HCT116 (cell line): ENCODE measurements at regions not wholly inside any gene's neighbourhood (a gene's known extent, or its start where the extent isn't known, plus 50 kb on each side); places are given as distances from the start of the nearest gene placed in this dataset.

ENCODE experiments used
- ATAC-seq: fragments of 200-7000 bp; cut with Tn5 transposase; 2 replicates; pipeline ENCODE4 v1.9.1; 2020; ENCODE audit warnings: mild to moderate bottlenecking, moderate library complexity
- BruUV-seq: library from RNA; stranded (reverse); fragments of 400-500 nt; replicated peaks from 2 replicates; lab custom pipeline; 2021; lab: Mats Ljungman, UMichigan
- CTCF ChIA-PET: fragments of 300-600 bp; sonication (Branson Sonifier 250); formaldehyde crosslinking; loops from one replicate; lab custom pipeline; 2021; ENCODE audit warnings: antibody characterized with exemption; lab: Charles Lee
- POLR2A ChIA-PET: fragments of 300-600, 350-600 bp; sonication (Branson Sonifier 250); formaldehyde crosslinking; loops from one replicate; lab custom pipeline; 2021; ENCODE audit warnings: antibody characterized with exemption; lab: Charles Lee
- RAD21 ChIA-PET, 2 experiments: fragments of 300-600 bp; sonication (Branson Sonifier 250); formaldehyde crosslinking; loops; one replicate each; lab custom pipeline; 2023; ENCODE audit warnings: low total read pairs in 2 of 2; ENCODE audit not compliant: uncharacterized antibody in 2 of 2, unreplicated experiment in 2 of 2, low non-redundant PET in 1 of 2; lab: Charles Lee
- DNase-seq: peaks from one replicate; pipeline ENCODE4 v3.0.0-alpha.2; 2010; ENCODE audit warnings: low read depth, low spot score
- H2AFZ ChIP-seq: fragments of 200-600 bp; shearing (Covaris generic), sonication (generic); 2 replicates; pipeline ENCODE4 v1.6.1; 2017; ENCODE audit warnings: low read depth, mixed run types, mixed read lengths, antibody characterized with exemption, low read length; ENCODE audit not compliant: poor library complexity, severe bottlenecking
- H3K27ac ChIP-seq: 2 replicates; pipeline ENCODE4 v1.5.1; 2012; ENCODE audit warnings: low read depth, low read length
- H3K27me3 ChIP-seq: fragments of 200-600 bp; sonication (generic); 2 replicates; pipeline ENCODE4 v1.6.1; 2016; ENCODE audit warnings: mixed run types, low read length, mixed read lengths; ENCODE audit not compliant: insufficient read depth
- H3K36me3 ChIP-seq, 2 experiments: fragments of 200-500 bp in 1 of 2; fragments of 200-600 bp in 1 of 2; sonication (Bioruptor generic) in 1 of 2; sonication (generic) in 1 of 2; 2 replicates each; pipeline versions ENCODE4 v1.5.1 to v1.6.1; 2014 to 2016; ENCODE audit warnings: low read length in 2 of 2, inconsistent platforms in 1 of 2, mixed read lengths in 1 of 2, mixed run types in 1 of 2; ENCODE audit not compliant: insufficient read depth in 2 of 2, control insufficient read depth in 1 of 2
- H3K4me1 ChIP-seq, 2 experiments: fragments of 200-600 bp in 1 of 2; sonication (generic) in 1 of 2; 2 replicates each; pipeline versions ENCODE4 v1.5.1 to v1.6.1; 2012 to 2017; ENCODE audit warnings: low read length in 2 of 2, inconsistent platforms in 1 of 2, mild to moderate bottlenecking in 1 of 2, mixed read lengths in 1 of 2, mixed run types in 1 of 2, moderate library complexity in 1 of 2; ENCODE audit not compliant: insufficient read depth in 2 of 2, control insufficient read depth in 1 of 2
- H3K4me2 ChIP-seq: fragments of 200-600 bp; sonication (generic); 2 replicates; pipeline ENCODE4 v1.6.1; 2017; ENCODE audit warnings: mixed run types, low read length, mixed read lengths
- H3K4me3 ChIP-seq, 2 experiments: fragments of 200-600 bp in 1 of 2; sonication (generic) in 1 of 2; replicated peaks in 1 of 2; 2 replicates each; pipeline ENCODE4 v1.5.1; 2011 to 2016; ENCODE audit warnings: low read length in 2 of 2, control low read depth in 1 of 2, low read depth in 1 of 2, mild to moderate bottlenecking in 1 of 2, mixed read lengths in 1 of 2, mixed run types in 1 of 2
- H3K79me2 ChIP-seq: fragments of 200-600 bp; sonication (generic); 2 replicates; pipeline ENCODE4 v1.6.1; 2017; ENCODE audit warnings: mild to moderate bottlenecking, mixed run types, low read length, moderate library complexity, mixed read lengths; ENCODE audit not compliant: insufficient read depth
- H3K9ac ChIP-seq: fragments of 200-600 bp; sonication (generic); 2 replicates; pipeline ENCODE4 v1.6.1; 2016; ENCODE audit warnings: low read length, mixed read lengths
- H3K9me2 ChIP-seq: fragments of 200-600 bp; sonication (generic), shearing (Covaris generic); 2 replicates; pipeline ENCODE4 v1.6.1; 2017; ENCODE audit warnings: mixed run types, mild to moderate bottlenecking, moderate library complexity; ENCODE audit not compliant: insufficient read depth
- H3K9me3 ChIP-seq, 2 experiments: fragments of 200-500 bp in 1 of 2; fragments of 200-600 bp in 1 of 2; sonication (Bioruptor generic) in 1 of 2; sonication (generic) in 1 of 2; 2 replicates each; pipeline ENCODE4 v1.6.1; 2014 to 2017; ENCODE audit warnings: low read length in 2 of 2, mixed read lengths in 2 of 2, inconsistent platforms in 1 of 2, low read depth in 1 of 2, mild to moderate bottlenecking in 1 of 2, mixed run types in 1 of 2, moderate library complexity in 1 of 2; ENCODE audit not compliant: control insufficient read depth in 1 of 2, insufficient read depth in 1 of 2
- H4K20me1 ChIP-seq: fragments of 200-600 bp; sonication (generic), shearing (Covaris generic); 2 replicates; pipeline ENCODE4 v1.6.1; 2017; ENCODE audit warnings: mixed run types, mild to moderate bottlenecking, moderate library complexity; ENCODE audit not compliant: insufficient read depth
- ATF3 ChIP-seq: IDR thresholded peaks from 2 replicates; pipeline ENCODE4 v1.6.1; 2012
- CBX3 ChIP-seq: IDR thresholded peaks from 2 replicates; pipeline ENCODE4 v1.6.1; 2012; ENCODE audit warnings: low read depth
- EGR1 ChIP-seq: IDR thresholded peaks from 2 replicates; pipeline ENCODE4 v1.6.1; 2012; ENCODE audit warnings: low read depth
- ELF1 ChIP-seq: IDR thresholded peaks from 2 replicates; pipeline ENCODE4 v1.6.1; 2012; ENCODE audit warnings: low read depth, borderline replicate concordance
- EZH2phosphoT487 ChIP-seq: fragments of 200-600 bp; IDR thresholded peaks from 2 replicates; pipeline ENCODE4 v1.6.1; 2018; ENCODE audit warnings: antibody characterized with exemption, borderline replicate concordance
- JUND ChIP-seq: IDR thresholded peaks from 2 replicates; pipeline ENCODE4 v1.6.1; 2012
- MAX ChIP-seq: IDR thresholded peaks from 2 replicates; pipeline ENCODE4 v1.6.1; 2012
- POLR2A ChIP-seq: IDR thresholded peaks from 2 replicates; pipeline ENCODE4 v1.7.0; 2011; ENCODE audit warnings: borderline replicate concordance; ENCODE audit not compliant: insufficient read depth, insufficient read length; ENCODE audit errors: extremely low read depth
- POLR2AphosphoS5 ChIP-seq: IDR thresholded peaks from 2 replicates; pipeline ENCODE4 v1.6.1; 2011; ENCODE audit warnings: mild to moderate bottlenecking, low read depth, low read length, moderate library complexity
- REST ChIP-seq: IDR thresholded peaks from 2 replicates; pipeline ENCODE4 v1.6.1; 2012; ENCODE audit warnings: low read depth
- SP1 ChIP-seq: IDR thresholded peaks from 2 replicates; pipeline ENCODE4 v1.6.1; 2012; ENCODE audit warnings: low read depth
- YY1 ChIP-seq: IDR thresholded peaks from 2 replicates; pipeline ENCODE4 v1.6.1; 2011; ENCODE audit warnings: low read length, low read depth, moderate library complexity, mild to moderate bottlenecking; ENCODE audit not compliant: insufficient replicate concordance; ENCODE audit errors: extremely low read depth
- ZBTB33 ChIP-seq: IDR thresholded peaks from 2 replicates; pipeline ENCODE4 v1.6.1; 2011; ENCODE audit warnings: mild to moderate bottlenecking, low read length, moderate library complexity; ENCODE audit not compliant: insufficient replicate concordance; ENCODE audit errors: extremely low read depth
- intact Hi-C: fragments of 100-400 bp; cut with micrococcal nuclease; formaldehyde crosslinking; loops from 2 replicates; pipeline ENCODE4 v1.10.0; 2022

GRCh38 chr1:192522673-192523072, 52.9 kb upstream of the RGS1 start:
- no peaks in the 10 kb centered on the region for H4K20me1 ChIP-seq
- no peak overlapping the region for H3K4me2 ChIP-seq
- H3K4me1 ChIP-seq, result no peaks in the 10 kb centered on the region
- H3K4me3 ChIP-seq, result no peak overlapping the region
- H3K9me3 ChIP-seq, result no peaks in the 10 kb centered on the region
- H2AFZ ChIP-seq, result no peak overlapping the region
- no TSS peak for BruUV-seq
- ChIA-PET CTCF (no interaction called here), POLR2A (no interaction called here), RAD21 (no interaction called here)
- no peaks in the 10 kb centered on the region for H3K36me3 ChIP-seq
- no peak overlapping the region for H3K9ac ChIP-seq
- H3K27ac ChIP-seq, result no peak overlapping the region
- intact Hi-C loops, result no loop called here
- ATAC-seq (no peak), DNase-seq (no peak)
- no peaks in the 10 kb centered on the region for H3K27me3 ChIP-seq
- H3K9me2 ChIP-seq, result no peaks in the 10 kb centered on the region
- H3K79me2 ChIP-seq, result no peaks in the 10 kb centered on the region
- TF ChIP-seq SP1, result no peak
- TF ChIP-seq REST, result no peak
- TF ChIP-seq MAX, result no peak
- no peak for TF ChIP-seq POLR2AphosphoS5
- TF ChIP-seq ELF1, result no peak
- TF ChIP-seq, all 23 proteins: peak for 0

GRCh38 chr1:192524223-192524622, 51.4 kb upstream of the RGS1 start:
- intact Hi-C loops, result no loop called here
- BruUV-seq, result no TSS peak
- no peak overlapping the region for H3K27ac ChIP-seq
- POLR2A ChIA-PET, result no interaction called here
- H3K27me3 ChIP-seq, result no peaks in the 10 kb centered on the region
- no peak overlapping the region for H3K4me3 ChIP-seq
- CTCF ChIA-PET, result no interaction called here
- H4K20me1 ChIP-seq, result no peaks in the 10 kb centered on the region
- H3K4me1 ChIP-seq, result no peaks in the 10 kb centered on the region
- RAD21 ChIA-PET, result no interaction called here
- H3K9me3 ChIP-seq, result no peaks in the 10 kb centered on the region
- no peak for DNase-seq
- no peaks in the 10 kb centered on the region for H3K79me2 ChIP-seq
- H3K4me2 ChIP-seq, result no peak overlapping the region
- ATAC-seq, result no peak
- no peak for TF ChIP-seq SP1
- no peak for TF ChIP-seq ATF3
- no peak for TF ChIP-seq EZH2phosphoT487
- no peak for TF ChIP-seq CBX3
- TF ChIP-seq YY1, result no peak
- TF ChIP-seq JUND, result no peak
- TF ChIP-seq EGR1, result no peak
- no peak for TF ChIP-seq MAX
- TF ChIP-seq POLR2A, result no peak
- no peak for TF ChIP-seq ZBTB33
- TF ChIP-seq, all 23 proteins: peak for 0
- no peak overlapping the region for H3K9ac ChIP-seq
- no peaks in the 10 kb centered on the region for H3K9me2 ChIP-seq
- no peak overlapping the region for H2AFZ ChIP-seq
- no peaks in the 10 kb centered on the region for H3K36me3 ChIP-seq
